HG03565 (cell line): ENCODE measurements at regions not wholly inside any gene's neighbourhood (a gene's known extent, or its start where the extent isn't known, plus 50 kb on each side); places are given as distances from the start of the nearest gene placed in this dataset.
"Not testable (repeated sequence)": the region's sequence is repeated elsewhere in the genome, so short reads cannot be mapped to it uniquely, and the experiment has no call there.

Experiments used
- ATAC-seq: cut with Tn5 transposase; IDR thresholded peaks from one replicate; pipeline ENCODE4 v1.9.1; 2021; ENCODE audit warnings: mild to moderate bottlenecking, moderate library complexity; ENCODE audit not compliant: unreplicated experiment

GRCh38 chr18:76051396-76052226 is 443.4 kb downstream of the ZNF516 start:
- no peak for ATAC-seq

- no peak for ATAC-seq
These were observed 448.8 kb downstream of the ZNF516 start for GRCh38 chr18:76046221-76046620.

DNA sequence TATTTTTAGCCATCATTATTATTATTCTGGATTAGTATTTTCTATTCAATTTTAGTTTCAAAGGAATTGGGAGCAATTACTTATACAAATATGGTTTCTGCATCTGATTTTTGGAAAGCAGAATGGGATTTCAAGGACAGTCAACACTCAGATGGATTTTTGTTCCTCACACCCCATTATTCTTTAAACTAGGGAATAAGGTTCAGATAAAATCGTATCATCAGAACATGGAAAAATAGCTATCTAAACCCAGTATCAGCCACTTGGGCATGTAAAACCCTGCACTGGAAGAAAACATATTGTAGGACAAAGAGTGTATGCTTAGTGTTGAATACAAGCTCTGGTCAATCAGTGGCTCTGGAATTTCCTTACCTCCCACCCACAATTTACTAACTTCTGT is 452.5 kb downstream of the ZNF516 start:
- no peak for ATAC-seq

- ATAC-seq = no peak
These were observed 476.8 kb downstream of the ZNF516 start for GRCh38 chr18:76018210-76018609.

- no peak for ATAC-seq
These were observed 482.0 kb downstream of the ZNF516 start for GRCh38 chr18:76013057-76013456.

DNA sequence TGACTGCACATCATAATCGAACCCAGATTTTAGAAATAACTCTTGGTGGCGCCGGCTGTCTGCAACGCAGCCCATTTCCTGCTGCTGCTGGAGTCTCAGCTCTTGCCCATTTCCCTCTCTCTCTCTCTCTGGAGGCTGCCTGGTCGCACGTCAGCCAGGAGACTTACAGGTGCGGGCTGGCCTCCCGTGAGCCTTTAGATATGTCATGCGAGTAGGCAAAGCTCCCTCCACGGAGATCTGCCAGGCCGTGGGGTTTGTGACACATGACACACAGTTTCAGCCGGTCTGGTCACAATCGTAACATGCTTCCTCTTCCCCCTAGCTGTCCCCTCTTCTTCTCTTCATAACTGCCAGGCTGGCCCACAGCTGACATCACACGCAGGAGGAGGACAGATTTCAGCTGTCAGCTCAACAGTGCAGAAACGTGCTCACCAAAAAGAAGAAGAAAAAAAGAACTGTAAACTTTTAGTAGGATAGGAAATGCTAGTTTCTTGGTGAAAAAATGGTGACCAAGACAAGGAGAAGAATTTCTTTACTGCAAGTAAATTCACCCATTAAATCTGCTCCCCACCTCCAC is 489.3 kb downstream of the ZNF516 start:
- no peak for ATAC-seq

- not testable (repeated sequence) for ATAC-seq
These were observed 507.1 kb downstream of the ZNF516 start for GRCh38 chr18:75987913-75988312.

- no peak for ATAC-seq
These were observed 510.2 kb downstream of the ZNF516 start for GRCh38 chr18:75984853-75985252.

- no peak for ATAC-seq
These were observed 513.9 kb downstream of the ZNF516 start for GRCh38 chr18:75981102-75981501.

DNA sequence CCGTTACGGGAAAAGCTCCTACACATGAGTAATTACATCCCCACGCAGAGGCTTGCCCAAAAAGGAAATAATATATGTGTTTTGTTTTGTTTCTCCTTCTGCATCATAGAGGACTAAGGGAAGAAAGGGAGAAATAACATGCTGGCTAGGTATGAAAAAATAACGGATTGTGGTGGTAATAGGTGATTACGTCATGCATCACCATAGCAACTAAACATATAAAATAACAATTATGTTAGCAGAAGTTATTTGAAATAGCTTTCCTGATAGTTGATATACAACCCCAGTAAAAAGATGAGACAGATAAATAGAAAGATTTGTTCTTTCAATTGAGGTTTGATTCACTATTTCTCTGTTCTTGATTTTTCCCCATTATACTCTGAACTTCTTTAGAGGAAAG is 518.0 kb downstream of the ZNF516 start:
- no peak for ATAC-seq

DNA sequence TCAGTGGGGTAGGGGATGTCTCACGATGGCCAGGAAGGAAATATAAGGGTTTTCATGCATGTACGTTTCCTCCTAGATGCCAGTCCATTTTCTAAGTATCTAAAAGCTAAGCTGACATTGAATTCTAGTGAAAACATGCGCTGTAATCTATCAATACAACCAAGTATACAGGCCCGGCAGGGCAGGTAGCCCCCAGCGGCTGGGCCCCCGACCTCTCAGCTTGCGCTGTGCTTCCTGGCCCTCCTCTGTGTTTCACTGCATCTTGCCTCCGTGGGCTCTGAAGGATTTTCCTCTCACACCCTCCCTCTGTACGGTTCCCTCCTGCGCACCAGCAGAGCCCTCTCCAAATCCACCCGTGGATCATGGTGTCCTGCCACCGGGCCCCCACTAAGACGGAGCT is 524.8 kb downstream of the ZNF516 start:
- ATAC-seq = no peak

DNA sequence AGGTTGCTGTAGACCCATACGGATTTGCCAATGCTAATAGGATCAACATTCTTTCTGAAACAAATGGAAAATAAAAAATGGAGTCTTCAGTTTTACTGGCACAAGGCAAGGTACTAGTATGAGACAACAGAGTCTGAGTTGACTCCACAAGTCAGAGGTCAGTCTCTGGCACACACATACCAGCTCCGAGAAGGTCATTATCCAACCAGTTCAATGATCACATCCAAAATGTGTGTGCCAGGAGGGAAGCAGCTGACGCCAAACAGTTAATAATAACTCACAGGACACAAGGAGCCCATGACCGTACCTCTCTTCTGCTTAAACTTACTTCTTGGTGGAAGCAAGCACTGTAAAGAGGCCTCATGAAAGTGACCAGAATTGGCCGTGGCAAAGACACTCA is 528.6 kb downstream of the ZNF516 start:
- no peak for ATAC-seq

DNA sequence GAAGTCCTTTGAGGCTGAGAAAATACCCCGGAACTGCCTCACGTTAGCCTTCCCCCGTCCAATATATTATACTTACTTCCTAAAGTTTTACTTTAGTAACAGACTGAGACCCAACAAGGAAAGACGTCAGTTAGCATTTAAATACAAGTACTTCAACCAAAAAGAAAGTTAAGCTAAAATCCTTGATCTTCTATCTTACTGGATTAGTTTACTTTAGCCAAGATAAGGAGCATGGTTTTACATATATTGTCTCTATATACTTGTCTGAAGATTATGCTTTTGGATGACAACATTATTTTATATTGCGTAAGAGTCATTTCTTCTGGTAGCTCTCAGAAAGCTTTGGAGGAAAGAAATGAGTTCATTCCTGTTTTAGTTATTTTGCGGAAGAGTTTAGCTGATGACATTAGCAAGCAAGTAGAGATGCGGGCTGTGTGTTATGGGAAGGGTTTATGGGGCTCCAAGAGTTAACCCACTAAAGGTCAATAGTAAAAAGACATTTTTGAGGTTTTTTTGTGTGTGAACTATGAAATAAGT is 532.9 kb downstream of the ZNF516 start:
- no peak for ATAC-seq

GRCh38 chr18:75960356-75960755 is 532.9 kb upstream of the SMIM21 start:
- not testable (repeated sequence) for ATAC-seq

DNA sequence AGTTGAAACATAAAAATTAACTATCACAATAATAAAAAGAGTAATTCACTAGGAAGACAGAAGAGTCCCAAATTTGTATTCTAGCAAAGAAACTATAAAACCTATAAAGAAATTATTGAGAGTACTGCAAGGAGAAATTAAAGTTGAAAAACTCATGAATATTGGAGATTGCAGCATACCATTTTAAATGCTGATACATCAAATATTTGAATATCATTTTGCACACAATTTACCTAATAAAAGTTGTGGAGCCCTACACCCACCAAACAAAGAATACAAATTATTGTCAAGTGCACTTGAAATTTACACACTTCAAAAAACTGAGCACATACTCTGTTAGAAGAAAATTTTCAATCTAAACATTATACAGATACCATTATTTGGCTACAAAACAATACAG is 531.6 kb upstream of the SMIM21 start:
- ATAC-seq = no peak

GRCh38 chr18:75958683-75959082 is 531.2 kb upstream of the SMIM21 start:
- no peak for ATAC-seq

- no peak for ATAC-seq
These were observed 517.9 kb upstream of the SMIM21 start for GRCh38 chr18:75945265-75945933.

GRCh38 chr18:75937306-75937705 is 509.8 kb upstream of the SMIM21 start:
- ATAC-seq = no peak

- ATAC-seq = no peak
These were observed 509.4 kb upstream of the SMIM21 start for GRCh38 chr18:75936862-75937261.

- no peak for ATAC-seq
These were observed 503.6 kb upstream of the SMIM21 start for GRCh38 chr18:75931079-75931478.

- no peak for ATAC-seq
These were observed 501.2 kb upstream of the SMIM21 start for GRCh38 chr18:75928706-75929105.

DNA sequence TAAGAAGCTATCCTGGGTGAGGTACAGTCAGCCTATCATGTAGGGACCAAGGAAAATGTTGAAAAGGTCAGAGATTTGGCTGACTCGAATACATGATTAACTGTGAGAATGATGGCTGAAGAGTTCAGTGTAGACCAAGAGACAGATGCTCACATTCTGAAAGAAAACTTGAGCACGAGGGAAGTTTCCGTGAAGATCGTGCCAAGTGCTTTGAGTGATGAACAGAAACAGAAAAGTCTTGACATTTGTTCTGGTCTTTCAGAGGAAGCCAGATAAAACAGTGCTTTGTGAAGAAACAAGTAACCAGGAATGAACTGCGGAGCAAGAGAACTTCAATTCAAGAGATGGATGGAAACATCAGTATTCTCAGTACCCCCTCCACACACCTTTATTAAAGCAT is 500.3 kb upstream of the SMIM21 start:
- no peak for ATAC-seq
